GM23338 (cell line): ENCODE measurements at regions not wholly inside any gene's neighbourhood (a gene's known extent, or its start where the extent isn't known, plus 50 kb on each side); places are given as distances from the start of the nearest gene placed in this dataset.

ENCODE experiments used
- CREB1 ChIP-seq: fragments of 250-450 bp; sonication (Bioruptor Pico); IDR thresholded peaks from 2 replicates; pipeline ENCODE4 v1.5.0; 2020; ENCODE audit warnings: low read depth, mild to moderate bottlenecking, moderate library complexity
- EZH2 ChIP-seq: fragments of 200-600 bp; sonication (generic); IDR thresholded peaks from one replicate; pipeline ENCODE4 v1.8.0; 2017; ENCODE audit warnings: antibody characterized with exemption, mild to moderate bottlenecking, low read depth; ENCODE audit not compliant: unreplicated experiment
- EZH2phosphoT487 ChIP-seq: fragments of 200-600 bp; sonication (generic); IDR thresholded peaks from one replicate; pipeline ENCODE4 v1.8.1; 2018; ENCODE audit warnings: antibody characterized with exemption; ENCODE audit not compliant: unreplicated experiment
- POLR2AphosphoS5 ChIP-seq: IDR thresholded peaks from 2 replicates; pipeline ENCODE4 v1.6.1; 2016; ENCODE audit warnings: antibody characterized with exemption, low read depth
- ZNF331 ChIP-seq: fragments of 250-450 bp; sonication (Bioruptor Pico); IDR thresholded peaks from 2 replicates; pipeline ENCODE4 v1.5.0; 2020; ENCODE audit warnings: low read depth, mild to moderate bottlenecking, moderate library complexity
- ZNF462 ChIP-seq: fragments of 250-450 bp; sonication (Bioruptor Pico); IDR thresholded peaks from 2 replicates; pipeline ENCODE4 v1.5.0; 2020; ENCODE audit warnings: mild to moderate bottlenecking, moderate library complexity
- TF ChIP-seq, protein P1 (sequence below), 2 experiments: fragments of 200-600 bp in 1 of 2; sonication (generic) in 1 of 2; conservative IDR thresholded peaks; 2 replicates each; pipeline versions ENCODE4 v1.5.1 to v1.6.1; 2016 to 2017; ENCODE audit warnings: antibody characterized with exemption in 2 of 2, low read depth in 2 of 2, mild to moderate bottlenecking in 2 of 2, moderate library complexity in 1 of 2
- TF ChIP-seq, protein P2 (sequence below): IDR thresholded peaks from one replicate; pipeline ENCODE4 v1.6.1; 2018; ENCODE audit warnings: antibody characterized with exemption; ENCODE audit not compliant: unreplicated experiment

- TF ChIP-seq EZH2 (no peak), EZH2phosphoT487 (no peak), CREB1 (CRISPR knock-in tag) (no peak), POLR2AphosphoS5 (no peak), ZNF462 (CRISPR knock-in tag) (no peak), ZNF331 (CRISPR knock-in tag) (no peak)
- TF ChIP-seq, protein P1, sequence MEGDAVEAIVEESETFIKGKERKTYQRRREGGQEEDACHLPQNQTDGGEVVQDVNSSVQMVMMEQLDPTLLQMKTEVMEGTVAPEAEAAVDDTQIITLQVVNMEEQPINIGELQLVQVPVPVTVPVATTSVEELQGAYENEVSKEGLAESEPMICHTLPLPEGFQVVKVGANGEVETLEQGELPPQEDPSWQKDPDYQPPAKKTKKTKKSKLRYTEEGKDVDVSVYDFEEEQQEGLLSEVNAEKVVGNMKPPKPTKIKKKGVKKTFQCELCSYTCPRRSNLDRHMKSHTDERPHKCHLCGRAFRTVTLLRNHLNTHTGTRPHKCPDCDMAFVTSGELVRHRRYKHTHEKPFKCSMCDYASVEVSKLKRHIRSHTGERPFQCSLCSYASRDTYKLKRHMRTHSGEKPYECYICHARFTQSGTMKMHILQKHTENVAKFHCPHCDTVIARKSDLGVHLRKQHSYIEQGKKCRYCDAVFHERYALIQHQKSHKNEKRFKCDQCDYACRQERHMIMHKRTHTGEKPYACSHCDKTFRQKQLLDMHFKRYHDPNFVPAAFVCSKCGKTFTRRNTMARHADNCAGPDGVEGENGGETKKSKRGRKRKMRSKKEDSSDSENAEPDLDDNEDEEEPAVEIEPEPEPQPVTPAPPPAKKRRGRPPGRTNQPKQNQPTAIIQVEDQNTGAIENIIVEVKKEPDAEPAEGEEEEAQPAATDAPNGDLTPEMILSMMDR (conservative IDR thresholded peaks at IDR 0.05; ENCODE audit: low read depth in 2 of 2), result no peak
- TF ChIP-seq, protein P2, sequence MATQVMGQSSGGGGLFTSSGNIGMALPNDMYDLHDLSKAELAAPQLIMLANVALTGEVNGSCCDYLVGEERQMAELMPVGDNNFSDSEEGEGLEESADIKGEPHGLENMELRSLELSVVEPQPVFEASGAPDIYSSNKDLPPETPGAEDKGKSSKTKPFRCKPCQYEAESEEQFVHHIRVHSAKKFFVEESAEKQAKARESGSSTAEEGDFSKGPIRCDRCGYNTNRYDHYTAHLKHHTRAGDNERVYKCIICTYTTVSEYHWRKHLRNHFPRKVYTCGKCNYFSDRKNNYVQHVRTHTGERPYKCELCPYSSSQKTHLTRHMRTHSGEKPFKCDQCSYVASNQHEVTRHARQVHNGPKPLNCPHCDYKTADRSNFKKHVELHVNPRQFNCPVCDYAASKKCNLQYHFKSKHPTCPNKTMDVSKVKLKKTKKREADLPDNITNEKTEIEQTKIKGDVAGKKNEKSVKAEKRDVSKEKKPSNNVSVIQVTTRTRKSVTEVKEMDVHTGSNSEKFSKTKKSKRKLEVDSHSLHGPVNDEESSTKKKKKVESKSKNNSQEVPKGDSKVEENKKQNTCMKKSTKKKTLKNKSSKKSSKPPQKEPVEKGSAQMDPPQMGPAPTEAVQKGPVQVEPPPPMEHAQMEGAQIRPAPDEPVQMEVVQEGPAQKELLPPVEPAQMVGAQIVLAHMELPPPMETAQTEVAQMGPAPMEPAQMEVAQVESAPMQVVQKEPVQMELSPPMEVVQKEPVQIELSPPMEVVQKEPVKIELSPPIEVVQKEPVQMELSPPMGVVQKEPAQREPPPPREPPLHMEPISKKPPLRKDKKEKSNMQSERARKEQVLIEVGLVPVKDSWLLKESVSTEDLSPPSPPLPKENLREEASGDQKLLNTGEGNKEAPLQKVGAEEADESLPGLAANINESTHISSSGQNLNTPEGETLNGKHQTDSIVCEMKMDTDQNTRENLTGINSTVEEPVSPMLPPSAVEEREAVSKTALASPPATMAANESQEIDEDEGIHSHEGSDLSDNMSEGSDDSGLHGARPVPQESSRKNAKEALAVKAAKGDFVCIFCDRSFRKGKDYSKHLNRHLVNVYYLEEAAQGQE, result no peak
These were observed 79.4 kb upstream of the SETMAR start for GRCh38 chr3:4223777-4224176.
